IMR-90 (cell line): ENCODE measurements at regions not wholly inside any gene's neighbourhood (a gene's known extent, or its start where the extent isn't known, plus 50 kb on each side); places are given as distances from the start of the nearest gene placed in this dataset.

Experiments
- ATAC-seq: fragments of 200-7000 bp; cut with Tn5 transposase; 2 replicates; pipeline ENCODE4 v1.9.1; 2020; ENCODE audit warnings: low read depth, mild to moderate bottlenecking, moderate library complexity
- BruUV-seq: library from RNA; stranded (reverse); fragments of 400-500 nt; replicated peaks from 2 replicates; lab custom pipeline; 2021; lab: Mats Ljungman, UMichigan
- CTCF ChIA-PET: fragments of 300-600 bp; formaldehyde crosslinking; extraction: SDS; loops from one replicate; lab custom pipeline; 2021; ENCODE audit warnings: antibody characterized with exemption; lab: Yijun Ruan, JAX
- POLR2A ChIA-PET: fragments of 300-600 bp; sonication (Branson Sonifier 250); formaldehyde crosslinking; loops from one replicate; lab custom pipeline; 2022; ENCODE audit warnings: antibody characterized with exemption; ENCODE audit not compliant: unreplicated experiment; lab: Charles Lee
- DNase-seq: peaks from one replicate; pipeline ENCODE4 v3.0.0; 2013
- H2AFZ ChIP-seq: replicated peaks from 2 replicates; pipeline ENCODE3; 2013; ENCODE audit warnings: low read length, mild to moderate bottlenecking; ENCODE audit not compliant: poor library complexity
- H2AK5ac ChIP-seq: 2 replicates; pipeline ENCODE4 v1.6.1; 2013; ENCODE audit warnings: low read depth, low read length, inconsistent platforms
- H2AK9ac ChIP-seq: replicated peaks from 2 replicates; pipeline ENCODE3; 2013; ENCODE audit warnings: mild to moderate bottlenecking, low read depth, low read length, moderate library complexity; ENCODE audit not compliant: poor library complexity
- H2BK120ac ChIP-seq: 2 replicates; pipeline ENCODE4 v1.6.1; 2013; ENCODE audit warnings: low read depth, low read length, inconsistent platforms
- H2BK15ac ChIP-seq: 3 replicates; pipeline ENCODE4 v1.6.1; 2013; ENCODE audit warnings: low read depth, low read length, inconsistent platforms
- H2BK20ac ChIP-seq: 2 replicates; pipeline ENCODE4 v1.6.1; 2013; ENCODE audit warnings: low read depth, mild to moderate bottlenecking, inconsistent platforms, low read length, moderate library complexity
- H2BK5ac ChIP-seq: 2 replicates; pipeline ENCODE4 v1.6.1; 2013; ENCODE audit warnings: mild to moderate bottlenecking, low read depth, low read length, inconsistent platforms; ENCODE audit not compliant: poor library complexity, severe bottlenecking
- H3K14ac ChIP-seq: replicated peaks from 2 replicates; pipeline ENCODE4 v1.6.1; 2013; ENCODE audit warnings: low read depth, low read length, inconsistent platforms
- H3K18ac ChIP-seq: 2 replicates; pipeline ENCODE4 v1.6.1; 2013; ENCODE audit warnings: low read depth, low read length, control low read depth
- H3K23ac ChIP-seq: 2 replicates; pipeline ENCODE4 v1.6.1; 2013; ENCODE audit warnings: low read depth, low read length, inconsistent platforms
- H3K27ac ChIP-seq: 2 replicates; pipeline ENCODE4 v1.5.1; 2013; ENCODE audit warnings: mild to moderate bottlenecking, control low read depth, low read length; ENCODE audit not compliant: insufficient read depth
- H3K27me3 ChIP-seq: 2 replicates; pipeline ENCODE4 v1.6.1; 2013; ENCODE audit warnings: low read length; ENCODE audit not compliant: control insufficient read depth, insufficient read depth
- H3K36me3 ChIP-seq: 2 replicates; pipeline ENCODE4 v1.6.1; 2013; ENCODE audit warnings: low read length, mixed read lengths; ENCODE audit not compliant: control insufficient read depth, insufficient read depth
- H3K4ac ChIP-seq: 2 replicates; pipeline ENCODE4 v1.6.1; 2013; ENCODE audit warnings: low read depth, low read length, inconsistent platforms
- H3K4me1 ChIP-seq: 2 replicates; pipeline ENCODE4 v1.6.1; 2013; ENCODE audit warnings: low read length, mixed read lengths; ENCODE audit not compliant: control insufficient read depth, insufficient read depth
- H3K4me2 ChIP-seq: 2 replicates; pipeline ENCODE4 v1.6.1; 2013; ENCODE audit warnings: low read depth, mild to moderate bottlenecking, control low read depth, low read length, moderate library complexity
- H3K4me3 ChIP-seq: 2 replicates; pipeline ENCODE4 v1.5.1; 2013; ENCODE audit warnings: low read depth, mild to moderate bottlenecking, control low read depth, low read length, moderate library complexity; ENCODE audit not compliant: insufficient read depth
- H3K56ac ChIP-seq: 2 replicates; pipeline ENCODE4 v1.6.1; 2013; ENCODE audit warnings: low read length, inconsistent platforms; ENCODE audit not compliant: insufficient read depth; ENCODE audit errors: extremely low read depth
- H3K79me1 ChIP-seq, 2 experiments: 2 replicates each; pipeline ENCODE4 v1.6.1; 2013; ENCODE audit warnings: low read length in 2 of 2, inconsistent platforms in 1 of 2, low read depth in 1 of 2
- H3K9ac ChIP-seq: 2 replicates; pipeline ENCODE4 v1.6.1; 2013; ENCODE audit warnings: low read depth, low read length, control low read depth
- H3K9me1 ChIP-seq: 2 replicates; pipeline ENCODE4 v1.6.1; 2013; ENCODE audit warnings: low read length, inconsistent platforms; ENCODE audit not compliant: insufficient read depth
- H3K9me3 ChIP-seq: 2 replicates; pipeline ENCODE4 v1.6.1; 2013; ENCODE audit warnings: low read length; ENCODE audit not compliant: control insufficient read depth, insufficient read depth
- H4K20me1 ChIP-seq: 2 replicates; pipeline ENCODE4 v1.6.1; 2013; ENCODE audit warnings: low read length, inconsistent platforms; ENCODE audit not compliant: insufficient read depth
- H4K5ac ChIP-seq: 2 replicates; pipeline ENCODE4 v1.6.1; 2013; ENCODE audit warnings: mild to moderate bottlenecking, low read depth, low read length, control low read depth
- H4K8ac ChIP-seq, 2 experiments: 2 replicates each; pipeline ENCODE4 v1.6.1; 2013; ENCODE audit warnings: low read depth in 2 of 2, low read length in 2 of 2, control low read depth in 1 of 2, inconsistent platforms in 1 of 2
- H4K91ac ChIP-seq: 2 replicates; pipeline ENCODE4 v1.6.1; 2013; ENCODE audit warnings: low read depth, low read length, inconsistent platforms; ENCODE audit not compliant: insufficient read depth
- BHLHE40 ChIP-seq: fragments of 150-350 bp; IDR thresholded peaks from 2 replicates; pipeline ENCODE4 v1.6.1; 2016; ENCODE audit warnings: mild to moderate bottlenecking, low read depth, low read length
- CEBPB ChIP-seq: IDR thresholded peaks from 2 replicates; pipeline ENCODE4 v1.6.1; 2012; ENCODE audit warnings: low read depth, low read length, improper control_type of control experiment
- ELK1 ChIP-seq: fragments of 150-350 bp; IDR thresholded peaks from 2 replicates; pipeline ENCODE4 v1.6.1; 2016; ENCODE audit warnings: low read depth, mild to moderate bottlenecking, low read length, moderate library complexity, borderline replicate concordance
- SMC3 ChIP-seq: fragments of 150-350 bp; IDR thresholded peaks from 2 replicates; pipeline ENCODE4 v1.6.1; 2016; ENCODE audit warnings: low read depth, mild to moderate bottlenecking, antibody characterized with exemption, low read length, moderate library complexity
- WGBS, 2 experiments: methylation state at CpG; one replicate each; pipeline versions ENCODE4 v1.1.5 to v1.1.7; 2013; ENCODE audit warnings: missing lambda C conversion rate in 2 of 2; ENCODE audit not compliant: insufficient read length in 1 of 2; ENCODE audit errors: extremely low coverage in 2 of 2; 5-methylcytosine and 5-hydroxymethylcytosine counted together
- dilution Hi-C: fragments of 300-500 bp; cut with HindIII; formaldehyde crosslinking; loops from one replicate; pipeline ENCODE4 v1.14.3; 2018; ENCODE audit warnings: low sequenced_read_pairs; ENCODE audit not compliant: unreplicated experiment
- in situ Hi-C: fragments of 300-500 bp; cut with MboI; formaldehyde crosslinking; loops from 3 replicates; pipeline ENCODE4 v1.14.3; 2019; ENCODE audit warnings: low sequenced_read_pairs, inconsistent platforms, mixed read lengths
- intact Hi-C: fragments of 100-400 bp; cut with micrococcal nuclease; formaldehyde crosslinking; loops from 2 replicates; pipeline ENCODE4 v1.10.0; 2022

- Histone ChIP-seq H2AK5ac (no peak overlapping the region), H3K23ac (no peak overlapping the region), H2BK20ac (no peak overlapping the region), H3K14ac (no peak overlapping the region), H2BK120ac (no peak overlapping the region), H2BK15ac (no peak overlapping the region), H3K9ac (no peak overlapping the region), H2AK9ac (no peak overlapping the region), H3K4me1 (no peaks in the 10 kb centered on the region; the same call in 1 of the 2 replicates), H4K8ac (no peak overlapping the region), H3K18ac (no peak overlapping the region), H4K20me1 (no peaks in the 10 kb centered on the region), H4K91ac (no peak overlapping the region), H3K27ac (no peak overlapping the region), H3K4me3 (no peak overlapping the region), H3K9me3 (no peaks in the 10 kb centered on the region), H3K79me1 (no peaks in the 10 kb centered on the region), H3K4ac (no peak overlapping the region), H4K5ac (no peak overlapping the region), H3K36me3 (no peaks in the 10 kb centered on the region), H2BK5ac (no peak overlapping the region), H3K9me1 (no peaks in the 10 kb centered on the region), H3K56ac (no peak overlapping the region), H3K27me3 (peaks cover 16% of the 10 kb centered on the region), H3K4me2 (no peak overlapping the region), H2AFZ (no peak overlapping the region)
- ChIA-PET POLR2A (no interaction called here), CTCF (no interaction called here)
- in situ Hi-C loops (no loop called here), intact Hi-C loops (no loop called here), dilution Hi-C loops (no loop called here)
- BruUV-seq: no TSS peak
- DNase-seq (no peak), ATAC-seq (no peak)
- WGBS, 2 experiments: no CpG with 5 or more reads among the region's 5 CpGs
- no peak for TF ChIP-seq SMC3
- TF ChIP-seq CEBPB: no peak
- TF ChIP-seq ELK1: no peak
- TF ChIP-seq BHLHE40: no peak
These were observed 80.7 kb downstream of the FZD1 start for GRCh38 chr7:91344911-91345310.
